Hypothalamus (tissue), 51 donors: ENCODE measurements at regions not wholly inside any gene's neighbourhood (a gene's known extent, or its start where the extent isn't known, plus 50 kb on each side); places are given as distances from the start of the nearest gene placed in this dataset.

Experiments
- DNase-seq, 51 donors: peaks; one replicate each; lab custom pipeline; 2025; lab: John Stamatoyannopoulos, UW

DNA sequence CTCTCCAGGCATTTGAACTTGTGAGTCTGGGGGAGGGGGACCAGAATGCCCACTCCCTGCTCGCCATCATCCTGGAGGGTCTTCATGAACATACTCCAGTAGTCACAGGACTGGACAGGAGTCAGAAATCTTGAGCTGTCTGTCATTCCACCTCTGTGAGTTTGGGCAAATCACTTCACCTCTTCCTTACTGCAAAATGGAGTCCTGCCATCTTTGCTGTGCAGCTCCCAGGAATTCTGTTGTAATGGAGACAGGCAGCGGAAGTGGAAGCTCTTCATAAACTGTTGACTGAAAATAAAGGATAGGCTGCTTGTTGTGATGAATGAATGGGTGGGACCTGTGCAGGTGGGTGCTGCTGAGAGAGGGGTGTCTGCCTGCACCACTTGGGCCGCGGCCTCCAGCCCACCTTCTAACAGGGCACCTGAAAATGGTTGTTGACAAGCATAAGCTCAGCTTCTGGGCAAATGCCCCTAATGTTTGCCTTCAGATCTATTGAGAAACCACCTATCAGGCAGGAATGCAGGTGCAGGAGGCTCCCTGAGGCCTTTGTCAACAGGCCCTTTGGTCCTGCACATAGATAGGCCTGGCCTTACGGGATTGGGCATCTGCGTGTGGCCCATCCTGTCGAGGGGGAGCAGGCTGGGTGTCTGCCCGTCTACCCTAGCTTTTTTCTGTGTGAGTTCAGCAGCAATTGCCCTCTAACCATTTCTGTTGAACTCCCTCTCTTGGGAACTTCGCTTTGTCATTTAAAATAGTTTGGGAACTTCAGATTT, 321.0 kb downstream of the RPS6KC1 start:
- no peak for DNase-seq

DNA sequence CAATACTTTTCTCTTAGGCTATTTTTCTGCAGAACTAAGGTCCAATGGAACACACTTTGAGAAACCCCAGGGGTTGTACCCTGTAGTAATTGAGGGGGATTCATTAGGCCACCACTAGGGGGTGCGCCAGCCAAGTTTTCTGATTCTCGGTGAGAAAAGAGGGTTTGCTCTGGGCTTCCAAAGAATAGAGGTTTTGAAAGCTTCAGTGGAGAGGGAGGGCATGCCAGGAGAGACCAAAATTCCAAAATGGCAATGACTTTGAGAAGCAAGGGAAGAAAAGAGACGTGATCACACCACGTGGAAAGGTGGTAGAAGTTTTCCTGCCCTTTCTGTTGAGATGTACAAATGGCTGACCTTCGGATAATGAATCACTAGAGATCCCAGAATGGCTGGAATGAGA, 323.3 kb downstream of the RPS6KC1 start:
- DNase-seq = peak in 36 of 51 donors; percentile 2 to 75 (median 42)

DNA sequence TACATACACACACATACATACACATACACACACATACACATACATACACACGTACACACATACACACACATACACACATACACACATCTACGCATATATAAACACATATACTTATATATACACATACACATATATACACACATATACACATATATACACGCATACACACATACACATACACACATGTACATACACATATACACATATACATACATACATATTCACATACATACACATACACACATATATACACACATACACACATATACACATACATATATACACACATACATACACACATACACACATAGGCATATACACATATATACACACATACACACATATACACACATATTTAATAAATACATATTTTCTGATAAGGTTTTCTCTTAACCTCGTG, 324.0 kb downstream of the RPS6KC1 start:
- no peak for DNase-seq

DNA sequence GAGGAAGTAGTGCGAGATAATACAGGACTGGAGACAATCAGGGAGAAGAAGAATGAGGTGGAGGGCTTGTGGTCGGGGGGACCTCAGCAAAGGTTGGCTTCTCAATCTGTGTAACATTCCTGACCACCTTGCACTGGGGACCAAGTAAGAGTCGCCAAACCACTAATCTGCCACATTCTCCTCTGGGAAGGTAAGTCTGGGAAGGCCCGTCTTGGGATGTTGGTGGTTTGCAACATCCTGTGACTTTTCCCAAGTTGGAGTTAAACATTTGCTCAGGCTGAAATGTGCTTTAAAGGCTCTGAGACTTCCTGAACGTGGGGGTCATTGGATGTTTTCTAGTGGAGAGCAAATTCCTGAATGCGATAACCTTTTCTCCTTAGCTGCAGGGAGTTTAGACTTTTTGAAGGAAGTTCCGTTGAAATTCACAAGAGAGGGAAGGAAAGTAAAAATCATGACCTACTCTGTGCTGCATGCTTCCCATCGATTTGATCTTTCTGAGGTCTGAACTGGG, 325.9 kb downstream of the RPS6KC1 start:
- no peak for DNase-seq

DNA sequence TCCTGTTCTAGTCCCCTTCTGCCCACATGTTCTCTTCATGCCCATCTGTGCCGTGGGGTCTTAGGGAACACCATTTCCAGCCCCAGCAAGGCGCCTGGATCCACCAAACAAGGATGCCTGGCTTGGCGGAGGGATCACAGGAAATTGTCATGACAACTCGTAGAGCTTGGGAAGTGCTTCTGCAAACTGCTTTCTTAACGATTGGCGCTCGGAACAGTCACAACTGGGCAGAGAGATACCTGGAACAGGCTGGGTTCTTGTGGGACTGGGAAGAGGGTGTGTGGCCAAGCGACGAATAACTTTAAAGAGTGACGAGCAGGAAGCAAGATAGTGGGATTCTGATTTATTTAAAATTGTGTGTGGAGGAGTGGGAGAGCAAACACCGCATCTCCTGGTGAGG, 329.8 kb downstream of the RPS6KC1 start:
- no peak for DNase-seq

DNA sequence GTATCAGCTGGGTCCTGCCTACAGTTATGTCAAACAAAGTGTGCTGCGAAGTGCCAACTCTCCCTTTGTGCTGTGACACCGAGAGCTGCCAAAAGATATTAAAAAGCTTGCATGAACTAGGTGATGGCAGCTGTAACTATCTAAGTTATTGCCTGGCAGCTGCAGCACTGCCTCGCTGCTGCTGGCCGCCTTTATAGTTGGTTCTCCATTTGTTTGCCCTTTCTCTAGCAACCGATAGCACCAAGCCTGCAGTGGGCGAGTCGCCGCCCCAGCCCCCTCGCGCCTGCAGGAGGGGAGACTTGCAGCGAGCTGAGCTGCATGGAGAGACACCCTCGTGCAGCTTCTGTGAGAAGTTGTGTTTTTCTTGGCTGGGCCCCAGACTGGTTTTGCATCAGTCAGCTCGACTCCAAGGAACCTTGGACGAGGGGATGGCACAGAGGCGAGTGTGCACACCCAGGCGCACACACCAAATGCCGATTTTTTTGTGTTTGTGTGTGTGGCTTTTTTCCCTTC, 330.6 kb downstream of the RPS6KC1 start:
- DNase-seq = peak in 4 of 51 donors; percentile 4 to 8 (median 6)

DNA sequence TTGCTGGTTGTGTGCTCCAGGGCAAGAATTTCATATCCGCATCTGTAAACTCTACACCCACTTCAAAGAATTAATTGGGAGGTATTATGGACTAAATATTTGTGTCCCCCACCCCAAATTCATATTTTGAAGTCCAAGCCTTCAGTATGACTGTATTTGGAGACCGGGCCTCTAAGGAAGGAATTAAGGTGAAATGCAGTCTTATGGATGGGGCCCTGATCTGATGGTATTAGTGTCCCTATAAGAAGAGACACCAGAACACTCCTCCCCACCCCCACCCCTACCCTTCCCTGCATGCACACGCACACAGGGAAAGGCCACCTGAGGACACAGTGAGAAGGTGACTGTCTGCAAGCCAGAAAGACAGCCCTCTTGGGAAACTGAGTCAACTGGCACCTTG, 332.4 kb downstream of the RPS6KC1 start:
- no peak for DNase-seq

DNA sequence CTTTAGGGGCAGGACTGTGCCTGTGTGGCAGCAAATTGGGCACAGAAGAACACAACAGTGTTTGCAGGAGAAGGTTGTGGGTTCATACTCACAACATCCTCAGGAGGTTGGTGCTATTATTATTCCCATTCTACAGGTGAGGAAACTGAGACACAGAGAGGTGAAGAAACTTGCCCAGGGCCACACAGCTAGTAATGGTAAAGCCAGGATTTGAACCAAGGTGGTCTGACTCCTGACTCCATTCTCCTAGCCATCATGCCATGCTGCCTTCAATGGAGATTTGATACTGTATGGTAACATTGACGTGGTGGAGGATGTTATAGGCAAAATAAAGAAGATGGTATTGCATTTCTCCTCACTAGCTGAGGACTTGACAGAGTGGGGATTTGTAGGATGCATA, 334.2 kb downstream of the RPS6KC1 start:
- DNase-seq = no peak

DNA sequence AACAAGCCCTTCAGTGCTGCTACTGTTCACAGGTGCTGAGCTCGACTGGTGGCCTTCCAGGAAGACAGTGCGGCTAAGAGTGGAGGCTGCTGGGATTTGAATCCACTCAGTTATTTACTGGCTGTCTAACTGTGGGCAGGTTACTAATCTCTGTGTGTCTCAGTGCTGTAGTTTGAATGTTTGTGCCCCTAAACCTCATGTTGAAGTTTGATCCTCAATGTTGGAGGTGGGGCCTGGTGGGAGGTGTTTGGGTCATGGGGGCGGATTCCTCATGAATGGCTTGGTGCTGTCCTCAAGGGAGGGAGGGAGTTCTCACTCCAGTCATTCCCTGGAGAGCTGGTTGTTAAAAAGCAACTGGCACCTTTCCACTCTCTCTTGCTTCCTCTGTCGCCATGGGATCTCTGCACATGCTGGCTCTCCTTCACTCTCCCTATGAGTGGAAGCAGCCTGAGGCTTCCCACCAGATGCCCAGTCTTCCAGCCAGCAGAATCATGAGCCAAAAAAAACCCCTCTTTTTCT, 334.8 kb downstream of the RPS6KC1 start:
- DNase-seq = no peak

DNA sequence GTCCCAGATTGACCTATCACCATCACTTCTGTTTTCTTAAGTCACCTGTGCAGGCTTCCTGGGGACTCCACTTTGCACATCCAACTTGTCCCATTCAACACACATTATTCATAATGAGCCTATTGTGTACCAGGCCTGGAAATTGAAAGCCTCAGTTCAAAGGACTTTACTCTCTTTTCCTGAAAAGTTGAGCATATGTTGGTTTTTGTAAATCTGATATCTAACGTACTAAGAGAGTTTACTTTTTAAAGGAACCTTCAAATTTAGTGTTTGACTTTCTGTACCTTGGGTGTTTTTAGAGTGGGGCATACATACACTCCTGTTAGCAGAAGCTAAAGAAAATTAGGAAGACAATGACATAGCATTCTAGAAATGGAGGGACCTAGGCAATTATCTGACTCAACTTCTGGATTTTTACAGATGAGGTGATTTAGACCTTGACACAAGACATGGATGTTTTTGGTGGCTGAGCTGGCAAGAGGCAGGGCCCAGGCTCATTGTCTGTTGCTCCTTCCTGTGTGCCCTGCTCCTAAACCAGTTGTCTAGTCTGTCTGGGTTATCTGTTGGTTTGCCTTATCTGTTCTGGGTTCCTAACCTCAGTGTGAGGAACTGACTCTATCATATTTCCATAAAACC, 336.5 kb downstream of the RPS6KC1 start:
- DNase-seq = no peak

DNA sequence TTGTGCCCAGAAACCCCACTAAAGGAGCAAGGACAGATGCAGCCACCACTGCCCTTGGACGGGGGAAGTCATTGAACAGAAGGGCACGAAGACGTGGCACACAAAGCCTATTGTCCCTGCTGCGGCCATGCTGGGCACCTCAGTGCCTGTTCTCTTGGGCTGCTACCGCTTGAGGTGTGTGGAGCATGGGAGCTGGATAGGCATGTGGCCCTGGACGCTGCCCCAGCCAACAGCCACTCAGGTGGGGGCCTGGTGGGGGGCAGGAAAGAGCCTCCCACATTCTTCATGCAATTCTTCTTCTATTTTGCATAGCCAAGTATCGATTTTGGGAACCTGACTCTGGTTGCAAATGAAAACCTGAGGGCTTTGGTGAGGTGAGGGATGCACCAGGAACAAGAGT, 337.2 kb downstream of the RPS6KC1 start:
- DNase-seq = no peak

DNA sequence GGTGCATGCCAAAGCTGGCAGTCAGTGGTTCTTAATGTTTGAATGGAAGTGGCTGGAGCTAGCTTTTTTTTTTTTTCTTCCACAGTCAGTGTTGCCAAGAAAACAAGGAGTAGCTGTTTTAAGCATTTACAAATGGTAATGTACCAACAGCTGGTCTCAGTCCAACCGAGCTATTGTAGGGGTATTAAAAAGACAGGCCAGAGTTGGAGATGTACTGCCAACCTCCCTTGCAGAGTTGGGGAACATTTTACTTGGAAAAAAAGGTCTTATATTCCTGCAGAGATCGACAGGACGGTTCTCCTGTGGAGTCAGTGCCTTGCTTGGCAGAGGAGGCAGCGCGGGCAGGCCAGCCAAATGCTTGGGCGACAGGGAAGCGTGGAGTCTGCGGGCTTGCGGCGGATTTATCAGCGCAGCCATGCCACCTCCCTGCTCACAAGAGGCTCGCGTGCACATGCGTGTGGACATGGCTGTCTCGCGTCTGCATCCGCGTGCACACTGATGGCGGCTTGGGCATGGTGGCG, 338.1 kb downstream of the RPS6KC1 start:
- DNase-seq = peak in 35 of 51 donors; percentile 3 to 74 (median 39)

DNA sequence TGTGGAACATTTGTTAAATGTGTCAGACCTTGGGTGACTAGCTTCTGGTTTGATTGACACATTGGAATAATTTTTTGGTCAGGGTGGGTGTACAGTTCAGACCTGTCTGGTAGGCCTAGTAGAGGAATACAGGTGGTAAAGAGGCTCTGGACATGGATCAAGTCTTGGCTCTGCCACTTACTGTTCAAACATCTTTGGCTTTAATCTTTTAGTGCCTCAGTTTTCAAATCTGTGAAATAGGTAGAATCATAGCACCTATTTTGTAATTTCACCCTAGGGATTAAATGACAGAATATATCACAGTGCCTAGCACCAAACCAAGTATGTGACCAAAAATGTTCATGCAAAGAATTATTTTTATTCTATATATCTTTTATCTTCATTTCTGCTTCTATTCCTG, 340.4 kb downstream of the RPS6KC1 start:
- no peak for DNase-seq

DNA sequence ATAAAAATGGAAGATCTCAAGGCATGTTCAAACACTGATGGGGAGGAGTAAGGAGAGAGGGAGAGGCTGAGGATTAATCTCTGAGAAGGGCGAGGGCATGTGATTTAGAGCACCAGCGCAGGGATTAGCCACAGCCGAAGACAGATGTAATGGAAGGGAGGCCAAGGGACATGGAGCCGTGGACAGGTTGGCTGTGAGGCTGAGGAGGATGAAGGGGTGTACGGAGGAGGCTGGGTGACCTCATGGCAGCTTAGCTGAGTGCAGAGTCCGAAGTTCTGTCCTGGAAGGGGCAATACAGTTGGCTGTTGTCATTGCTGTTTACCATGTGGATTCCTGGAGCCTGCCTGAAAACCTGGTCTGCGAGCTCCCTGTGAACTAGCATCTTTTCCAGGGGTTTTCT, 342.8 kb downstream of the RPS6KC1 start:
- no peak for DNase-seq

DNA sequence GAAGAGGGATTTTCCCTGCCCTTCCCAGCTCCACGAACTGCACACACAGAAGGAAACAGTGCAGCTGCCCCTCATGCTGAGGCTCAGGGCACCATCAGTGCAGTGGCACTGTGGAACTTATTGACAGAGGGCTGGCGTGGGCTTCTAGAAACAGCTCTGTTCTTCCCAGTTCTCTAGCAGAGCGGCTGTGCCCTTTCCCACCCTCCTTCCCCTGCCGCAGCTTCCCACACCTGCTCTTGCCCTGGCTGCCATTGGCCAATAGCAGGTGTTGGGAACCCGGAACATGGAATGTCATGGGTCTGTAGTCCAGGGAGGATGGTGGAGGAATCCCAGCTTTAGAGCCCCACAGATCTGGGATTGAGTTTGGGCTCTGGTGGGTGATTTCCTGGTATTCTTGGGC, 343.8 kb downstream of the RPS6KC1 start:
- DNase-seq = no peak

DNA sequence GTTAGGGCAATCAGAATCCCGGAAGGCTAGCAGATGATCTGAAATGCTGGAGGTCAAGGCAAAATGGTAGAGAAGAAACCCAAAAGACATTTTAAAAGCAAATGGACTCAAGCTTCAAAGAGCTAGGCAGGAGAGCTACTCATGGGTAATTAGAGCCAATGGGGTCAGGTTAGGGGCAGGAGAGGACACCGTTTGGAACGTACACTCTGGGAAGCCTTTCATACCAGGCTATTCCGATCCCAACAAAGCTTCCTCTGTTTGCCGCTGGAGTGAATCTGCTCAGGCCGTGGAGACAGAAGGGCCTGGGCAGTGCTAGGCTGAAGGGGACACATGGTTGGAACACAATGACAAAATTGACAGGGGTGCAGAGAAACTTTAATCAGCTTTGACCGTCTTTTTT, 346.6 kb downstream of the RPS6KC1 start:
- peak in 1 of 51 donors; percentile 5 for DNase-seq

DNA sequence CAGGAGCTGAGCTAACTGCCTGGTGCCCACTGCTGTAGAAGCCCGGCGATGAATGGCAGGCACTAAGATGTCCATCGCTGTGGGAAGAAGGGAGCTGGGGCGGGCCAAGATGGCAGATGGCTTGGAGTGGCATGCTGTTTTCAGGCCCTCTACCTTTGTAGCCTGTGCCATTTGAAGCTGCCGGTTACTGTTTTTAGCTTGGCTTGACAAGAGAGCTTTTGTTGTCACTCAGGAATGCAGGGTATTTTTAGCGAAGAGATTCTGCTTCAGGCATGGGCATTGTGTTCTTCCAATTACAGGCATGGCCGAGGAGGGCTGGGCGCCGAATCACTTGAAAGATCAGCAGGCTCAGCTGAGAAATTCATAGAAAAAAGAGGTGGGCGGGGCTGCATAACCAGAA, 348.7 kb downstream of the RPS6KC1 start:
- DNase-seq = no peak

DNA sequence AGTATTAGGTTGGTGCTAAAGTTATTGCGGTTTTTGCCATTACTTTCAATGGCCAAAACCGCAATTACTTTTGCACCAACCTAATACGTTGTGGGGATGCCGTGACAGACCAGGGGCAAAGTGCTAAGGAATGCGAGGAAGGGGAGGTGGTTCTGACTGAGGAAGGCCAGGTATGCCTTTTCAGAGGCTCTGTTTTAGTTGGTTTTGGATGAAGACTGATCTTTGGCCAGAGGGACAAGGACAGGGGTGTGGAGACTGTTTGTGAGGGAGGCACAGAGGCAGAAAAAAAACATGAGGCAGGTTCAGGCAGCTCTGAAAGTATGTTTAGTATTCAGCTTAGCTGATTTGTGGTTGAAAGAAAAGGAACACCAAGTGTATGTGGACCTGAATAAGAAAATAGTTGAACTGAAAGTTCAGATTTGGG, 358.2 kb downstream of the RPS6KC1 start:
- DNase-seq = no peak

DNA sequence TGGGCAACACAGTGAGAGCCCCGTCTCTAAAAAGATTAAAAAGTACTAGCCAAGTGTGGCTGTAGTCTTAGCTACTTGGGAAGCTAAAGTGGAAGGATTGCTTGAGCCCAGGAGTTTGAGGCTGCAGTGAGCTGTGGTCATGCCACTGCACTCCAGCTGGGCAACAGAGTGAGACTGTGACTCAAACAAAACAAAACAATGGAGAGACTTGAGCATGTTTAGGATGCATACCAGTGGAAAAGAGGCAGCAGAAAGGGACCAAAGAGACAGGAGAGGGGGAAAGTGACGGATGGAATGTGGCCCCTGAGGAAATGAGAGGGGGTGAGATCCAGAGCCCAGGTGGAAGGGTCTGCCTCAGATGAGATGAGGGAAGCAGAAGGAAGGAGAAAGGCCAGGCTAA, 358.9 kb downstream of the RPS6KC1 start:
- DNase-seq = no peak

DNA sequence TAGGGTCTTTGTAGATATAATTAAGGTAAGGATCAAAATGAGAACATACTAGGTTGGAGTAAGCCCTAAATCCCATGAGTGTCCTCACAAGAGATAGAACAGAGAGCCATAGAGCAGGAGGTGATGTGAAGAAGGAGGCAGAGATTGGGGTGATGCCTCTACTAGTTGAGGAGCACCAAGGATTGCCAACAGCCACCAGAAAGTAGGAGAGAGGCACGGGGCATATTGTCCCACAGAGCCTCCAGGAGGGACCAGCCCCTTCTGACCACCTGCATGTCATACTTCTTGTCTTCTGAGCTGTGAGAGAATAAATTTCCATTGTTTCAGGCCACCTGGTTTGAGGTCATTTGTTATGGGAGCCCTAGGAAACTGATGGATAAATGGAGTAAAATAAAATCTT, 363.3 kb downstream of the RPS6KC1 start:
- DNase-seq = no peak

DNA sequence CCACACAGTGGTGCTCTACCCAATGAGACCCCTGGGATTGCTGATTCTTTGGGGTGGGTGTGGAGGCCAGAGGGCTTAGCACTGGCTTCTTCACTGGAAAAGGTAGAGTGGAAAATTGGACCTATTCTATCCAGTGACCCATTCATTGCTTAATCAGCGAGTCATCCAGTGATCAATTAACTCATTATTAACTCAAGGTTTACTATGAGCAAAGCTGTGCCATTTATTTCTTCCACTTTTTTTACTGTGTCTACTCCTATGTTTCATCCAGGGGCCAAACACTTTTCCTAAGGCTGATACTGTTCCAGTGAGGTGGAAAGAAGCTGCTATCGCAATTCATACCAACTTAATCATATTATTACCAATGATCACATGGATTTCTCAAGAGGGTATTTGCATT, 363.9 kb downstream of the RPS6KC1 start:
- no peak for DNase-seq
